Stomach (tissue), 4 donors: ENCODE measurements at regions not wholly inside any gene's neighbourhood (a gene's known extent, or its start where the extent isn't known, plus 50 kb on each side); places are given as distances from the start of the nearest gene placed in this dataset.

Experiments used
- CTCF ChIP-seq, 7 experiments: fragments of 450-650 bp in 4 of 7; fragments of 200-600 bp in 3 of 7; sonication (generic) in 3 of 7; IDR thresholded peaks; one replicate each; pipeline ENCODE4 v1.5.1; 2016 to 2019; ENCODE audit warnings: antibody characterized with exemption in 7 of 7, control low read depth in 2 of 7, mild to moderate bottlenecking in 1 of 7
- EP300 ChIP-seq: sonication (generic); formaldehyde crosslinking; IDR thresholded peaks from one replicate; pipeline ENCODE4 v1.6.1; 2017; ENCODE audit warnings: antibody characterized with exemption
- POLR2A ChIP-seq, 4 donors: fragments of 450-650 bp; IDR thresholded peaks; one replicate each; pipeline ENCODE4 v1.6.1; 2016; ENCODE audit warnings: antibody characterized with exemption in 4 of 4, control low read depth in 2 of 4, mild to moderate bottlenecking in 1 of 4, moderate library complexity in 1 of 4

GRCh38 chr2:226461981-226462380 lies 337.6 kb downstream of the IRS1 start:
- TF ChIP-seq POLR2A (IDR thresholded peaks at IDR 0.05): no peak
- TF ChIP-seq CTCF (IDR thresholded peaks at IDR 0.05): no peak
- no peak for TF ChIP-seq EP300
